Uterus (tissue), 3 donors: ENCODE measurements at regions not wholly inside any gene's neighbourhood (a gene's known extent, or its start where the extent isn't known, plus 50 kb on each side); places are given as distances from the start of the nearest gene placed in this dataset.

Experiments used
- DNase-seq, 2 donors: peaks; one replicate each; pipeline ENCODE4 v3.0.0-alpha.2; 2019 to 2020
- H3K27ac ChIP-seq, 2 donors: fragments of 200-600 bp; sonication (generic); 1 replicate in 1 of 2; 2 replicates in 1 of 2; pipeline ENCODE4 v1.5.1; 2016 to 2018
- H3K27me3 ChIP-seq, 2 donors: fragments of 200-600 bp; sonication (generic); one replicate each; pipeline ENCODE4 v1.5.1; 2018 to 2019; ENCODE audit warnings: control low read depth in 1 of 2
- H3K36me3 ChIP-seq, 2 donors: fragments of 200-600 bp; sonication (generic); one replicate each; pipeline ENCODE4 v1.5.1; 2019; ENCODE audit warnings: control low read depth in 1 of 2
- H3K4me1 ChIP-seq, 2 donors: fragments of 200-600 bp; sonication (generic); one replicate each; pipeline ENCODE4 v1.5.1; 2018 to 2019; ENCODE audit warnings: control low read depth in 1 of 2
- H3K4me3 ChIP-seq, 2 donors: fragments of 200-600 bp; sonication (generic); 1 replicate in 1 of 2; 2 replicates in 1 of 2; pipeline ENCODE4 v1.5.1; 2018 to 2019; ENCODE audit warnings: mild to moderate bottlenecking in 1 of 2
- H3K9me3 ChIP-seq, 2 donors: fragments of 200-600 bp; sonication (generic); one replicate each; pipeline ENCODE4 v1.5.1; 2019; ENCODE audit warnings: control low read depth in 1 of 2
- POLR2A ChIP-seq, 2 donors: fragments of 450-650 bp; IDR thresholded peaks; one replicate each; pipeline ENCODE4 v1.6.1; 2016; ENCODE audit warnings: antibody characterized with exemption in 2 of 2, mild to moderate bottlenecking in 1 of 2, moderate library complexity in 1 of 2
- intact Hi-C: fragments of 100-400 bp; cut with DNase I; formaldehyde crosslinking; loops from one replicate; pipeline ENCODE4 v1.15.1; 2023; ENCODE audit warnings: low total_unique reads
- TF ChIP-seq, protein P1 (sequence below), 4 experiments: fragments of 200-600 bp in 2 of 4; fragments of 450-650 bp in 2 of 4; sonication (generic) in 2 of 4; IDR thresholded peaks; one replicate each; pipeline ENCODE4 v1.5.1; 2016 to 2019; ENCODE audit warnings: antibody characterized with exemption in 4 of 4, mild to moderate bottlenecking in 2 of 4, moderate library complexity in 1 of 4
- donor health status: DM: yes; HTN: yes; CAD: no.

DNA sequence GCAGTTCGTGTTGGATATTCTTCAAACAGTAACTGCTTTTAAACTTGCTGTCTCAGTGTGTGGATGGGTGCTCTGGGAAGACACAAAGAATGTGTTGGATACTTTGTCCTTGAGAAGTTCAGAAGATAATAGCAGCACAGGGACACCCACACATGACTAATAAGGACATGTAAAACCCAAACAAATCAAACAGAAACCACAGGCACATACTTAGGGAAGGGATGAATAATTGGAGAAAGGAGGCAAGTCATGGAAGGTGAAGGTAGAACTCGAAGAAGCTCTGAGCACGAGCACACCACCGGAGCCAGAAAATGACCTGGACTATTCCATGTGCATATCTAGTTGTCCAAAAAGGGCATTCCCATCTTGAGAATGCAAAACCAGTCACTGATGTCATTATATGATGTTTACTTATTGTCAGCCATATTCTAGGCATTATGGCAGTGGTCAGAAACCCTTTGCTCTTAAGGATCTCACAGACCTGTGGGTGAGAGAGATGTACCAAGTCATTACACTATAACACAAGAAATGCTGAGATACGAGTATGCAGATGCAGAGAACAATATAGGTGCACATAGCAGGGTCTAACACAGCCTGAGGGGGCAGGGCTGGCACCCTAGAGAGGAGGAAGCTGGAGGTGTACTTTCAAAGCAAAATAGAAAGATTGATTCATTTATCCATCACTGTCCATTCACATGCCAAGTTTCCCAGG lies 152.9 kb downstream of the PIK3R1 start:
- no peaks in the 10 kb centered on the region for H3K36me3 ChIP-seq
- no peak overlapping the region for H3K4me3 ChIP-seq
- no peaks in the 10 kb centered on the region for H3K27me3 ChIP-seq
- TF ChIP-seq, protein P1, sequence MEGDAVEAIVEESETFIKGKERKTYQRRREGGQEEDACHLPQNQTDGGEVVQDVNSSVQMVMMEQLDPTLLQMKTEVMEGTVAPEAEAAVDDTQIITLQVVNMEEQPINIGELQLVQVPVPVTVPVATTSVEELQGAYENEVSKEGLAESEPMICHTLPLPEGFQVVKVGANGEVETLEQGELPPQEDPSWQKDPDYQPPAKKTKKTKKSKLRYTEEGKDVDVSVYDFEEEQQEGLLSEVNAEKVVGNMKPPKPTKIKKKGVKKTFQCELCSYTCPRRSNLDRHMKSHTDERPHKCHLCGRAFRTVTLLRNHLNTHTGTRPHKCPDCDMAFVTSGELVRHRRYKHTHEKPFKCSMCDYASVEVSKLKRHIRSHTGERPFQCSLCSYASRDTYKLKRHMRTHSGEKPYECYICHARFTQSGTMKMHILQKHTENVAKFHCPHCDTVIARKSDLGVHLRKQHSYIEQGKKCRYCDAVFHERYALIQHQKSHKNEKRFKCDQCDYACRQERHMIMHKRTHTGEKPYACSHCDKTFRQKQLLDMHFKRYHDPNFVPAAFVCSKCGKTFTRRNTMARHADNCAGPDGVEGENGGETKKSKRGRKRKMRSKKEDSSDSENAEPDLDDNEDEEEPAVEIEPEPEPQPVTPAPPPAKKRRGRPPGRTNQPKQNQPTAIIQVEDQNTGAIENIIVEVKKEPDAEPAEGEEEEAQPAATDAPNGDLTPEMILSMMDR (IDR thresholded peaks at IDR 0.05) = no peak
- no peak for TF ChIP-seq POLR2A (IDR thresholded peaks at IDR 0.05)
- no peaks in the 10 kb centered on the region for H3K4me1 ChIP-seq
- intact Hi-C loops = no loop called here
- no peak overlapping the region for H3K27ac ChIP-seq
- no peaks in the 10 kb centered on the region for H3K9me3 ChIP-seq
- no peak for DNase-seq

DNA sequence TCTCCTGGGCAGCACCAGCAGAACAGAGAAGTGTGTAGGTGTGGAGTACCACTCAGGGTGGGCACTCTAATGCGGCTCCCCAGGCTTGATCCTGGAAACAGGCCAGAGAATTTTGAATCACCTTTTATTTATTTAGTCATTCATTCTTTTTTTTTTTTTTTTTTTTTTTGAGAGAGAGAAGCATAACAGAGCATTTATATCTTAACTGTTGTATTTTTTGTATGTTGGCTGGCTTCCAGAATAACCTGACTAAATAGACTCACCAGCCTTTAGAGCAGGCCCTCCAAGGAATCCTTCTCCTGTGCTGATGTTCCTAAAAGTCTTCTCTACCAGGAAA lies 153.4 kb downstream of the PIK3R1 start:
- no peak overlapping the region for H3K4me3 ChIP-seq
- TF ChIP-seq POLR2A (IDR thresholded peaks at IDR 0.05) = no peak
- TF ChIP-seq, protein P1 (IDR thresholded peaks at IDR 0.05) = no peak
- no peak for DNase-seq
- no peaks in the 10 kb centered on the region for H3K27me3 ChIP-seq
- H3K27ac ChIP-seq = no peak overlapping the region
- H3K36me3 ChIP-seq = no peaks in the 10 kb centered on the region
- no peaks in the 10 kb centered on the region for H3K4me1 ChIP-seq
- intact Hi-C loops = no loop called here
- no peaks in the 10 kb centered on the region for H3K9me3 ChIP-seq

DNA sequence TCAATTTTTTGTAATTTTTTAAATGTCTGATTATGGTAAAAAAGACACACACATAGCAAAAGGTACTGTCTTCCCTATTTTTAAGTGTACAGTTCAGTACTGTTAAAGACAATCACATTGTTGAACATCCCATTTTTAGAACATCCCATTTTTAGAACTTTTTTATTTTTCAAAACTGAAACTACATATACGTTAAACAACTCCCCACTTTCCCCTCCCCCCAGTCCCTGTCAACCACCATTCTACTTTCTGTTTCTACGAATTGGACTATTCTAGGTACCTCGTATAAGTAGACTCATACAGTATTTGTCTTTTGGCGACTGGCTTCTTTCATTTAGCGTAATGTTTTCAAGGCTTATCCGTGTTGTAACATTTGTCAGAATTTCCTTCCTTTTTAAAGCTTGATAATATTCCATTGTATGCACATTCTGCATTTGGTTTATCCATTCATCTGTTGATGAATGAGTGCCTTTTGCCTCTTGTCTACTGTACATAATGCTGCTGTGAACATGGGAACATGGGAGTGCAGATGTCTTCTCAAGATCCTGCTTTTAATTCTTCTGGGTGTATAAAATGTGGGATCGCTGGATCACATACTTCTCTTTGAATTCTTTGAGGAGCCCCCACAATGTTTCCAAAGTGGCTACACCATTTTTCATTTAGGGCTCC lies 154.0 kb downstream of the PIK3R1 start:
- H3K36me3 ChIP-seq = no peaks in the 10 kb centered on the region
- H3K4me3 ChIP-seq = no peak overlapping the region
- intact Hi-C loops = no loop called here
- no peak overlapping the region for H3K27ac ChIP-seq
- no peak for DNase-seq
- H3K27me3 ChIP-seq = no peaks in the 10 kb centered on the region
- no peaks in the 10 kb centered on the region for H3K4me1 ChIP-seq
- TF ChIP-seq, protein P1 (IDR thresholded peaks at IDR 0.05) = no peak
- TF ChIP-seq POLR2A (IDR thresholded peaks at IDR 0.05) = no peak
- no peaks in the 10 kb centered on the region for H3K9me3 ChIP-seq

DNA sequence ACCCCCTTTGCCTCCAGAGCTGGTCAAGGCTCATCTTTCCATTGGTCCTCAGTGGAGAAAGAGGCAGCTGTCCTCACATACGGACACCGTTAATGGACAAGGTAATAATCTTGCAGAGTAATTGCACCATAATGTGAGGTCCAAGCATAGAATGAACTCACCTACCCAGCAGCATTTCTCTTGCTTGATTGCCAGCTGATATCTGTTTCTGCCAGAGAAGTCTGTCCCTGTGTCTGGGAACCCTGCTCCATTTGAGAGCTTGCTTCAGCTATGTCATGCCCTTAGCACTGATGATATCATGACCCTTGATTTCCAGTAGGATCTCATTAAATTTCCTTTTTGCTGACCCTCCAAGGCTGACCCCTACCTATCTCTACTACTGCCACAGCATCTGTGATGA lies 154.6 kb downstream of the PIK3R1 start:
- no peaks in the 10 kb centered on the region for H3K27me3 ChIP-seq
- DNase-seq = no peak
- H3K9me3 ChIP-seq = no peaks in the 10 kb centered on the region
- intact Hi-C loops = no loop called here
- H3K27ac ChIP-seq = no peak overlapping the region
- TF ChIP-seq POLR2A (IDR thresholded peaks at IDR 0.05) = no peak
- TF ChIP-seq, protein P1 (IDR thresholded peaks at IDR 0.05) = no peak
- H3K4me3 ChIP-seq = no peak overlapping the region
- no peaks in the 10 kb centered on the region for H3K36me3 ChIP-seq
- no peaks in the 10 kb centered on the region for H3K4me1 ChIP-seq

DNA sequence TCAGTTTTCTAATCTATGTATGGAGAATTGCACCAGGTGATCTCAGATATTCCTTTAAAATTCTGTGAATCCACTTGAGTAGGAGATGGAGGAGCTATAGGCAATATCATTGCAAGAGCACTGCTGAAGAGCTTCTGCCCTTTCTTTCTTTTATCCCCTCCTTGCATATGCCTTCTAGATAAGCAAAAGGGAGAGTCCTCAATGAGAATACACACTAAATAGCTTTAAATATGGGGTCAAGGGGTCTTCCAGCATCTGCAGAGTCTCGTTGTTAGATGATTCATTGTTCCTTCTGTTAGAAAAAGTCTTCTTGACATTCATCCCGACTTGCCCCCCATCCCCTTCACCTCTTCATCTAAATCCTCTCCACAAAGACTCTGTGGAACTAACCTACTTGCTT lies 156.1 kb downstream of the PIK3R1 start:
- intact Hi-C loops = no loop called here
- H3K27ac ChIP-seq = no peak overlapping the region
- H3K36me3 ChIP-seq = no peaks in the 10 kb centered on the region
- H3K4me3 ChIP-seq = no peak overlapping the region
- no peaks in the 10 kb centered on the region for H3K4me1 ChIP-seq
- no peak for TF ChIP-seq POLR2A (IDR thresholded peaks at IDR 0.05)
- TF ChIP-seq, protein P1 (IDR thresholded peaks at IDR 0.05) = no peak
- no peaks in the 10 kb centered on the region for H3K9me3 ChIP-seq
- no peaks in the 10 kb centered on the region for H3K27me3 ChIP-seq
- no peak for DNase-seq
